Muscle layer of colon (tissue), 2 donors: ENCODE measurements at regions not wholly inside any gene's neighbourhood (a gene's known extent, or its start where the extent isn't known, plus 50 kb on each side); places are given as distances from the start of the nearest gene placed in this dataset.

Experiments
- H3K27ac ChIP-seq: one replicate; pipeline ENCODE4 v1.7.0; 2013; ENCODE audit warnings: low read depth, mild to moderate bottlenecking, low read length, moderate library complexity
- H3K27me3 ChIP-seq, 2 donors: one replicate each; pipeline ENCODE4 v1.7.0; 2013; ENCODE audit warnings: low read length in 2 of 2, mild to moderate bottlenecking in 2 of 2; ENCODE audit not compliant: insufficient read depth in 2 of 2, control insufficient read depth in 1 of 2
- H3K36me3 ChIP-seq: one replicate; pipeline ENCODE4 v1.7.0; 2013; ENCODE audit warnings: mild to moderate bottlenecking, low read length; ENCODE audit not compliant: insufficient read depth
- H3K4me1 ChIP-seq: one replicate; pipeline ENCODE4 v1.7.0; 2013; ENCODE audit warnings: mild to moderate bottlenecking, low read length; ENCODE audit not compliant: insufficient read depth
- H3K4me3 ChIP-seq, 2 donors: one replicate each; pipeline ENCODE4 v1.7.0; 2013; ENCODE audit warnings: low read length in 2 of 2, low read depth in 1 of 2, mild to moderate bottlenecking in 1 of 2, moderate library complexity in 1 of 2
- H3K9ac ChIP-seq: one replicate; pipeline ENCODE4 v1.7.0; 2013; ENCODE audit warnings: low read length
- H3K9me3 ChIP-seq: one replicate; pipeline ENCODE4 v1.7.0; 2013; ENCODE audit warnings: mild to moderate bottlenecking, low read length
- donor health status: abdominal sarcoma.
- donor health status: Adenocarcinoma of cecum.

DNA sequence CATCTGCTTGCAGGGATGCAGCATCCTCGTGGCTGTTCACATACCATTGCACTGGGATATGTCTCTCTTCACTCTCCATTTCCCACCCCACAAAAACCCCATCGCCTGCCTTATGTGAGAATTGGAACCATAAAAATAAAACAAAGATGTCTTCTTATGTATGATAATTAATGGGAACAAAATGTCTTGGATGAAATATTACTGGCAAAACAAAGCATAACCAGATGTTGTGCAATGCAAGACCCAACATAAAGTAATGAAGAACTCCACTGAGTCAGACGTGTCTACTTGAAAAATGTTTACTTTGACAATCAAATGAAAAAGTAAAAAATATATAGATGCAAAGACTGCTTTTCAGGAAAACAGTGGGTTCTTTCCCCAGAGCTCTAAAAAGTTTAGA lies 611.3 kb upstream of the SYT4 start:
- Histone ChIP-seq H3K4me3 (no peak overlapping the region), H3K9ac (no peak overlapping the region), H3K27ac (no peak overlapping the region), H3K27me3 (no peaks in the 10 kb centered on the region), H3K9me3 (no peaks in the 10 kb centered on the region), H3K36me3 (no peaks in the 10 kb centered on the region), H3K4me1 (no peaks in the 10 kb centered on the region)

- no peak overlapping the region for H3K4me3 ChIP-seq
- no peak overlapping the region for H3K9ac ChIP-seq
- H3K4me1 ChIP-seq: no peaks in the 10 kb centered on the region
- no peaks in the 10 kb centered on the region for H3K9me3 ChIP-seq
- no peak overlapping the region for H3K27ac ChIP-seq
- H3K27me3 ChIP-seq: no peaks in the 10 kb centered on the region
- no peaks in the 10 kb centered on the region for H3K36me3 ChIP-seq
Measured at GRCh38 chr18:43893001-43893637, 615.8 kb upstream of the SYT4 start.

DNA sequence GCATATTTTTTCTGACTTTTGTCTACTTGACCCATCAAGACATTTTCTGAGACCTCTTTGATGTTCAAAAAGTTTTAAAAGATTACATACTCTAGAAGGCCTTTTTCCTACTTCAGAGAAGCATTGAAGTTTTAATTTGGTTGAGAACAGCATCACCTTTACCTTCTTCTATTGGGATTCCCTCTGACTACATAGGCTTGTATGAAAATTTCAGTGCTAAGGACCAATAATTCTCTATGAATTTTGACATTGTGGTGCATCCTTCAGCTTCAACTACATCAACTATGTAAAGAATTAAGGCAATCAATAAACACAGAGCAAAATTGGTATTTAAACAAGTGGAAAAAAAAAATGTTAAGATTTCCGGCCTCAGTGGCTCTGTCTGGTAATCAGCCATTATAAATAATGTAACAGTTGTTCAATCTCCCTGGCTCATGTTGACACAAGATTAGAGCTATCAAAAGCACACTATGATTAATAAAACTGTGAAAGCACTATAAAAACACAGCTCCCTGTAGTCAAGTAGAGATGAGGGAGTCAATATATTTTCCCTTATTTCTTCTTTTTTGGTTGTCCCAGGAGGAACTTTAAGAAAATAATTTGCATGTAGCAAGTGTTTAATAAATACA lies 627.0 kb upstream of the SYT4 start:
- Histone ChIP-seq H3K27ac (no peak overlapping the region), H3K9ac (no peak overlapping the region), H3K9me3 (no peaks in the 10 kb centered on the region), H3K4me1 (no peaks in the 10 kb centered on the region), H3K4me3 (no peak overlapping the region), H3K36me3 (no peaks in the 10 kb centered on the region), H3K27me3 (no peaks in the 10 kb centered on the region)

DNA sequence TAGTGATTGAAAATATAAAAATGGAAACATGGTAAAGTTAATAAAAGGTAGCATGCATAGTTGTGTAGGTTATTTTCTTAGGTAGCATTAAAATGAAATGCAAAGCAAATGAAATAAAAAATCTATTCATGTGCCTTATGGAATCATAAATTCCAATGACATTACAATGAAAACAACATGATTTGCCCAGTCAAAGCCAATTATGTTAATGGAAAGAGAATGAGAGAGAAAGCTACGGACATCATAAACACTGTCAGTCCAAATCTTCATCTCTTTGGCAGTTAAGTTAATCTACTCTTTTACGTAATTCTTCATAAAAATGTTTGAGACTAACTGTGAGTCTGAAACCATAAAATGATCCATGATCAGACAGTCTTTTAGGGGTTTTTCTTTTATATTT lies 636.7 kb upstream of the SYT4 start:
- Histone ChIP-seq H3K4me1 (no peaks in the 10 kb centered on the region), H3K36me3 (no peaks in the 10 kb centered on the region), H3K27ac (no peak overlapping the region), H3K9me3 (no peaks in the 10 kb centered on the region), H3K27me3 (no peaks in the 10 kb centered on the region), H3K9ac (no peak overlapping the region), H3K4me3 (no peak overlapping the region)

- H3K9me3 ChIP-seq: no peaks in the 10 kb centered on the region
- H3K4me1 ChIP-seq: no peaks in the 10 kb centered on the region
- no peaks in the 10 kb centered on the region for H3K36me3 ChIP-seq
- H3K27ac ChIP-seq: no peak overlapping the region
- no peak overlapping the region for H3K4me3 ChIP-seq
- no peak overlapping the region for H3K9ac ChIP-seq
- no peaks in the 10 kb centered on the region for H3K27me3 ChIP-seq
Measured at GRCh38 chr18:43916984-43917383, 639.7 kb upstream of the SYT4 start.

DNA sequence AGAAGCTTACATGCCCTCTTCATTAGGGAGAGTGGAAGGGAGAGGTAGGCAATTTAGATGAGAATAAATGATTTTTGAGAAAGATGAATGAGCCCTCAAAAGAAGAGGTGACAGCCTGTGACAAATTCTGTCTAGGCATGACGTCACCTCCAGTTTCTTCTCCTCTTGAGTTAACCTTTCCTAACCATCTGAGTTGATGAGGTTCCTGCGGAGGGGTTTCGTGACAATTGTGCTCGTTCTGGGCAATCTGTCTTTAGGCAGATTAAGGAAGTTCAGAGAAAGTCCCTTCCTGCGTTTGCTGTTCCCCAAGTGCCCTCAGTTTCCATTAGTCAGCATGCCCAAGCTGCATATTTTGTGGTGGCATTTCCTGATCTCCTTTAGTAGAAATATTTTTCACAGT lies 640.2 kb upstream of the SYT4 start:
- Histone ChIP-seq H3K27ac (no peak overlapping the region), H3K9me3 (no peaks in the 10 kb centered on the region), H3K4me3 (no peak overlapping the region), H3K36me3 (no peaks in the 10 kb centered on the region), H3K9ac (no peak overlapping the region), H3K4me1 (no peaks in the 10 kb centered on the region), H3K27me3 (no peaks in the 10 kb centered on the region)

- Histone ChIP-seq H3K4me1 (no peaks in the 10 kb centered on the region), H3K36me3 (no peaks in the 10 kb centered on the region), H3K9me3 (no peaks in the 10 kb centered on the region), H3K4me3 (no peak overlapping the region), H3K27ac (no peak overlapping the region), H3K9ac (no peak overlapping the region), H3K27me3 (no peaks in the 10 kb centered on the region)
Measured at GRCh38 chr18:43919551-43919950, 642.3 kb upstream of the SYT4 start.

DNA sequence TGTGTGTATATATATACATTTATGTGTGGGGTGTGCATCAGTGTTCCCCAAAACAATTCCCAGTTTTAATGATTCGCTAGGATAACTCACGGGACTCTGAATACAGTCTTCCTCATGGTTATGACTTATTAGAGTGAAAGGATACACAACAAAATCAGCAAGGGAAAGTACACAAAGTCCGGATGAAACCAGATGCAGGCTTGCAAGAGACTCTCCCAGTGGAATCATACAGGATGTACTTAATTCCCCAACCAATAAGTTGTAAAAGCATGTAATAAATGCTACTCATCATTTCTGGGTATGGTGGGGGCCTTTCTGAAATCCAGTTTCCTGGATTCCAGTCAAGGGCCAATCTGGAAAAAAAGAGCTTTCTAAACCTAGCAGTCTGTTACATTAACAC lies 654.1 kb upstream of the SYT4 start:
- no peaks in the 10 kb centered on the region for H3K9me3 ChIP-seq
- no peaks in the 10 kb centered on the region for H3K4me1 ChIP-seq
- no peaks in the 10 kb centered on the region for H3K36me3 ChIP-seq
- H3K9ac ChIP-seq: no peak overlapping the region
- H3K4me3 ChIP-seq: no peak overlapping the region
- H3K27me3 ChIP-seq: no peaks in the 10 kb centered on the region
- no peak overlapping the region for H3K27ac ChIP-seq

DNA sequence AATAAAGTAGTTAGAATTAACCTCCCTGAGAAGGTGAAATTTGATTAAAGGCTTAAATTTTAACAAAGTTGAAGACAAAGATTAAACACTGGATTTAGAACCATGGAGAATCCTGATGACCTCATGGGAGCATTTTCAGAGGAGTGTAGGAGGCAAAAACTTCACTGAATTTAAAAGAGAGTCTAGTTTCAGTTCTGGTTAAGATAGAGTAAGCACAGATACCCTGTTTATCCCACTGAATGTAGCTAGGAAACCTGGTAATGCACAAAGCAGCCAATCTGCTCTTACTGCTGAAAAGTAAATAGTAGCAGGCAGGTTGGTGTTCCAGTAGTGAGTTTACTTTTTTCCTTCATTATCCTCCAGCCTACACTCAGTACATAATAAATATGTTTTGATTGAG lies 654.9 kb upstream of the SYT4 start:
- Histone ChIP-seq H3K36me3 (no peaks in the 10 kb centered on the region), H3K9ac (no peak overlapping the region), H3K27me3 (no peaks in the 10 kb centered on the region), H3K9me3 (no peaks in the 10 kb centered on the region), H3K27ac (no peak overlapping the region), H3K4me1 (no peaks in the 10 kb centered on the region), H3K4me3 (no peak overlapping the region)

DNA sequence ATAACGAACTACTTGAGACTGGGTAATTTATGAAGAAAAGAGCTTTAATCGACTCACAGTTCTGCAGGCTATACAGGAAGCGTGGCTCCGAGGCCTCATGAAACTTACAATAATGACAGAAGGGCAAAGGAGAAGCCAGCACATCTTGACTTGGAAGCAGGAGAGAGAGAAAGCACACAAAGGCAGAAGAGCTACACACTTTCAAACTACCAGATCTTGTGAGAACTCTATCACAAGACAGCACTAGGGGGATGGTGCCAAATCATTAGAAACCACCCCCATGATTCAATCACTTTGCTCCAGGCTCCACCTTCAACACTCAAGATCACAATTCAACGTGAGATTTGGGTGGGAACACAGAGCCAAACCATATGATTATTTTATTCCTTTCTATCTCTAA lies 655.9 kb upstream of the SYT4 start:
- H3K36me3 ChIP-seq: no peaks in the 10 kb centered on the region
- H3K4me3 ChIP-seq: no peak overlapping the region
- no peaks in the 10 kb centered on the region for H3K27me3 ChIP-seq
- H3K9me3 ChIP-seq: no peaks in the 10 kb centered on the region
- no peaks in the 10 kb centered on the region for H3K4me1 ChIP-seq
- H3K27ac ChIP-seq: no peak overlapping the region
- no peak overlapping the region for H3K9ac ChIP-seq

DNA sequence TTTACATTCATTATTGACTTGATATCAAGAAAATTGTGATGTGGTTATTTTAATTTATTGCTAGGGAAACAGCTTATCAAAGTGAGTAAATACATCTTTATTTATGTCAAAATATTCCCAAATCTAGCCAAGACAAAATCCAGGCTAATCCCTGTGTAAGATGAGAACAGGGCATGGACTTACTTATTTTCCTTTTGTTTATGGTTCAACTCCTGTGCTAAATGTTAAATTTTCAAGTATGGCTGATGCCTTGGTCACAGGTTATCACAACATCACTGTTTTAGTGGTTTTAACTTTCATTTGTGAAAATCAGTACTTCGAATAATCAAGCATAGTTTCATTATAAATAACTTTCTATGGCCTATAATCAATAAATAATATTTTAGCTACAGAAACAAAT lies 657.0 kb upstream of the SYT4 start:
- H3K27me3 ChIP-seq: no peaks in the 10 kb centered on the region
- H3K4me3 ChIP-seq: no peak overlapping the region
- H3K4me1 ChIP-seq: no peaks in the 10 kb centered on the region
- H3K9me3 ChIP-seq: no peaks in the 10 kb centered on the region
- no peaks in the 10 kb centered on the region for H3K36me3 ChIP-seq
- H3K27ac ChIP-seq: no peak overlapping the region
- no peak overlapping the region for H3K9ac ChIP-seq

- H3K4me1 ChIP-seq: no peaks in the 10 kb centered on the region
- H3K27ac ChIP-seq: no peak overlapping the region
- no peak overlapping the region for H3K4me3 ChIP-seq
- H3K27me3 ChIP-seq: no peaks in the 10 kb centered on the region
- no peak overlapping the region for H3K9ac ChIP-seq
- H3K36me3 ChIP-seq: no peaks in the 10 kb centered on the region
- H3K9me3 ChIP-seq: no peaks in the 10 kb centered on the region
Measured at GRCh38 chr18:43934781-43935471, 657.6 kb upstream of the SYT4 start.
